GM21447 (cell line): ENCODE measurements at regions not wholly inside any gene's neighbourhood (a gene's known extent, or its start where the extent isn't known, plus 50 kb on each side); places are given as distances from the start of the nearest gene placed in this dataset.

Experiments used
- ATAC-seq: cut with Tn5 transposase; IDR thresholded peaks from one replicate; pipeline ENCODE4 v1.9.1; 2021; ENCODE audit not compliant: unreplicated experiment

DNA sequence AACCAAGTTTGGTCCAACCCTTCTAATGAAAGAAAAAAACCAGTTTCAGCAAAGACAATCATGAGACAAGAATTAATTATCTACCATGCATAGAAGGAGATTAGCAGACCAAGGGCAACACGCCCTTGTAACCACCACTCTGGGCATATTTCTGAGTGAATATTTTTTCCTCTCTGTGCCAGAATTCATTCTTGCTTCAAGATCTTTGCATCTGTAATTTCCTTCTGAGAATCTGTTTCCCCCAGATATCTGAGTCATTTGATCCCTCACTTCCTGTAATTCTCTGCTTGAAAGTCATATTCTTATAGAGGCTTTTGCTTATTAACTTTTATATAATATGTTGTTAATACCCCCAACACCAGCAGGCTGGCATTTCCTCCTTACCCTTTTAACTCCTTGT, 243.7 kb downstream of the SLC16A7 start:
- ATAC-seq, result no peak

GRCh38 chr12:59843260-59843843, 247.5 kb downstream of the SLC16A7 start:
- ATAC-seq, result no peak

GRCh38 chr12:59844750-59845149, 248.9 kb downstream of the SLC16A7 start:
- ATAC-seq, result no peak

DNA sequence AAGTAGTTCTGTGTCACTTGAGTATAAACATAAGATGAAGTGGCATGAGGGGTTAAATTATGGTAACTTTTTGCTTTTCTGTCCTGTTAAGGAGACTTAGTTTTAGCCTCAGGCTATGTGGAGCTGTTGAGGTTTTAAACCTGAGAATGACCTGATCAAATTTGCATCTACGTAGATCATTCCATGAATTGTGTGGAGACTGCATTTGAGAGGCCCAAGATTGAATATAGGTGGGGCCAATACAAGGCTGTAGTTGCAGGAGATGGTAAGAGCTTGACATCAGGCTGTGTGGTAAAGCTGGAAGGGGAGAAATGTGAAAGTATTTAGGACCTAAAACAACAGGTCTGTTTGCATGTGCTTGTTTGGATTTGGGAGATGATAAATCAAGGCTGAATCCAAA, 249.5 kb downstream of the SLC16A7 start:
- ATAC-seq, result no peak

- no peak for ATAC-seq
Observed at GRCh38 chr12:59847127-59847526, 251.3 kb downstream of the SLC16A7 start.

- ATAC-seq, result no peak
Observed at GRCh38 chr12:59850268-59850667, 254.4 kb downstream of the SLC16A7 start.

GRCh38 chr12:59858508-59859170, 262.8 kb downstream of the SLC16A7 start:
- no peak for ATAC-seq

- ATAC-seq, result no peak
Observed at GRCh38 chr12:59859171-59859510, 263.3 kb downstream of the SLC16A7 start.

GRCh38 chr12:59861635-59862034, 265.8 kb downstream of the SLC16A7 start:
- ATAC-seq, result no peak

DNA sequence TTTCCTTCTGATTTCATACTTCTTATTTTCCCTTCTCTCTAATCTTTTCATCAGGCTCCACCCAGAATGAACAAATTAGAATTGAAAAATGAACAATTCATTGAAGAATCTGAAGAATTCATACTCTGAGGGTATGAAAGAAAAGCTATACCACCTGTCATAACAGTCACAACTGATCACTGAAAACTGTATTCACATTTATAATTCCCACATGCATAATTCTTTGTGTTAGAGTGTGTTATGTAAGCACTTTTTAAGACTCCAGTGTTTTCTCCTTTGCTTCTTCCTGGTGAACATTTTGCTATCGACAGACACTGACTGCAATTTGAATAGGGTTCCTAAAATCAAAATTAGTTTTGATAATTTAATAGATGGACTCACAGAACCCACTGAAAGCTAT, 271.2 kb downstream of the SLC16A7 start:
- no peak for ATAC-seq

- no peak for ATAC-seq
Observed at GRCh38 chr12:59867689-59868088, 271.9 kb downstream of the SLC16A7 start.

- ATAC-seq, result no peak
Observed at GRCh38 chr12:59871779-59872178, 275.9 kb downstream of the SLC16A7 start.

DNA sequence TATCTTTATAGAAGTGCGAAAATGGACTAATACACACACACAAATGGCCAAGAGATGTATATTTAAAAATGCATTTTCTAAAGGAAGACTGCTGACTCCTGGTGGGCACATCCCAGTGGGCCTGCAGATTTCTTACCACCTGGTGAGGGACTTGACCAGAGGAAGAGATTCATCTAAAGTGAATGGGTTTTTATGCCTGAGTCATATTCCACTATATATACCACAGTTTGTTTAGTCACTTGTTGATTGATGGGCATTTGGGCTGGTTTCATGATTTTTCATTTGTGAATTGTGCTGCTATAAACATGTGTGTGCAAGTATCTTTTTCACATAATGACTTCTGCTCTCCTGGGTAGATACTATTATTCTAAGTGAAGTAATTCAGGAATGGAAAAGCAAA, 277.3 kb downstream of the SLC16A7 start:
- no peak for ATAC-seq

GRCh38 chr12:59874781-59875180, 279.0 kb downstream of the SLC16A7 start:
- no peak for ATAC-seq

GRCh38 chr12:59886131-59886733, 290.4 kb downstream of the SLC16A7 start:
- no peak for ATAC-seq

DNA sequence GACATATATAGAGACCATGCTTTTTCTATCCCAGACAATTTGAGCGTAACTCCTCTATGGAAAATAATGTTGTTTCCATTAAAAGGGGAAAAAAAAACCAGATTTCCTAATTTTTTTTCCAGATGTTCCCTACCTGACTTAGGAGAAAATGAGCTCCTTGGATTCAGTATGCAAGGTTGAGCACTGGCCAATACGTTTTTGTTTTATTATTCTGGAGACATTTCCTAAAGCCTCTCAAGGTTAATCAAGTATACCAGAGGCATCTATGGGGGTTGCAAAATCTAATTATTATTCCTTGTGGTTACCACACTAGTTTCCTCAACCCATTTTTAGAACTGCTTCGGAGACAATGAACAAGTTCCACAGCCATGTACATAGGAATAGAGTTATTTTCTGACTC, 291.3 kb downstream of the SLC16A7 start:
- ATAC-seq, result no peak

GRCh38 chr12:59890896-59891579, 295.2 kb downstream of the SLC16A7 start:
- ATAC-seq, result no peak

DNA sequence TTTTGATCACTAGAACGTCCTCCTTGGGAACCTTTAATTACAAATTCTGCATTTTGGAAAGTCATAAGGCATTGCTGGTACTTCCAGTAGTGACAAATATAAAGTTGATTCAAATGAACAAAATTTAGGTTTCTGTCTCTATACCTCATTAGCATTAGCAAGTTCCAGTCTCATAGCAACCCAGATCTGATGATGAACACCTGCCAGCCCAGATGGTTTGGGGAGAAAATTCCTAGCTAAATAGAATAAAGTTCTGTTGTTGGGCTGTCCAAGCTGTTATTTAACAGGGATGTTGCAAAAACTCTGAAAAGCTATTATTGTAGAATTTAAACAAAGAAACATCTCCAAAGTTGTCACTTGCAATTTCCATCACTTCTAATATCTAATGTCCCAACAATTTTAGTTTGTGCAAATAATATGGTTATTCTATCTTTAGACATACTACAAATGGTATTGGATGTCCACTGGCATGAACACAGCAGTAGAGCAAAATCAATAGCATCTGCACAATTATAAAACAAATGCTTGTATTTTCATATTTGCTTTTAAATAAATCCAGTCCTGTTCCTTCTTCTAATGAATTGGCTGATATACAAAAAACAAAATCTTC, 299.4 kb downstream of the SLC16A7 start:
- ATAC-seq, result no peak

DNA sequence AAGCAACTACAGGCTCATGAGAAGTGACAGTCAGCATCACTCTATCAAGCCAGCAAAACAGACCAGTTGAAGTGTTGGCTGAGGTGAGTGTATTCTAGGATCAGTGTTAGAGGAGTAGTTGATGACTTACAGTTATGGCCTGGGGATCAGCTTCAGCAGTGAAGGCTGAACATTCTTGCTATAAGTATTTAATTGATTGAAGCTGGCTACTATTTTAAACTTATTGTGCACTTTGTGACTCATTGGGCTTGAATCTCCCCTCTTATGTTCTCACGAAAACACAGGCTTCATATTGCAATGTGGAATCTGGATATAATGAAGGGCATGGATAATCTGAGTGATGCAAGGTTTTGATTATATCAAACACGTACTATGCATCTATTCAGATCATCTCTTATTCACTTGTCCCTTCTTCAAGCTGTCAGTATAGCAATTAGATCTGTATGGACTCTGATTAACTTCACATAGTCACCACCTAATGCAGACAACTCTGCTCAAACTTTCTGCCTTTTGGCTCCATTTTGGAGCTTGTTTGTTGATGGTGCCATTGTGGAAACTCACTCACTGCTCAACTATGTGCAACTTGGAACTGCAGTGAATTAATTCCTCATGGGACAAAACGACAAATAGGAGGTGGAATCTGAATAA, 309.2 kb downstream of the SLC16A7 start:
- ATAC-seq, result no peak

DNA sequence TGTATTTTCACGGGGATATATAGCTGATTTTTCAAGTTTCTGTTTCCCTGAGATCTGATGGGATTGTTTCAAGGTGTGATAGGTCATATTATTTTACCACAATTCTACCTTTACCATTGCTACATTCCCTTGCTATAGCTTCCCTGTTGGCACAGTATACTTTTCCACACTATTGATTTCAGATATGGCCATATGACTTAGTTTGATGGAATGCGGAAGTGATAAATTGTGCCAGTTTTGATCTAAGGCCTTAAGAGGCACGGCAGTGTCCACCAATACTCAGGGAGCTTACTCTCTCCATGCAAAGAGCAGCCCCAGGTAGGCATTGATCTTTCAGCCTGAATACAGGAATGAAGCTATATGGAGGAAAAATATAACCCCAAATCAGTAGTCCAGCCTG, 315.7 kb downstream of the SLC16A7 start:
- ATAC-seq, result no peak

DNA sequence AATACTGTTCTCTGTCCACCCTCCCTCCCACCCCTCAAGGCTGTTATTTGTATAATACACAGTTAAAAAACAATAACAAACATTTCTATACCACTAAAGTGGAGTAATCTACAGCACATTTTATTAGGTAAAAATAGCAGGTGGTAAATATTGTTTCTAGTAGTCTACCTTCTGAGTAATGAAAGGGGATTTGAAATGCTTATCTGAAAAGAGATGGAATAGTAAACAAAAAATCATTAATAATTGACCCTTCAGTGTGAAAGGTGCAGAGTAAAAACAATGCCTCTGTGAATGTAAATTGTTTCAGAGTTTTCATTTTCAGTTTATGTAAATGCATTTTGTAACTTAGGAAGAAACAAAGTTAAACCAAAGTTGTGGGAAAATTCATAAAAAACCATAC, 321.2 kb downstream of the SLC16A7 start:
- no peak for ATAC-seq
